H7 (cell line): ENCODE measurements at regions not wholly inside any gene's neighbourhood (a gene's known extent, or its start where the extent isn't known, plus 50 kb on each side); places are given as distances from the start of the nearest gene placed in this dataset.

ENCODE experiments used
- DNase-seq: peaks from one replicate; pipeline ENCODE4 v3.0.0; 2012
- H3K27me3 ChIP-seq: 2 replicates; pipeline ENCODE4 v1.6.0; 2011; ENCODE audit warnings: mild to moderate bottlenecking, low read length; ENCODE audit not compliant: control insufficient read depth, insufficient read depth
- H3K36me3 ChIP-seq: replicated peaks from 2 replicates; pipeline ENCODE4 v1.5.1; 2011; ENCODE audit warnings: low read length; ENCODE audit not compliant: control insufficient read depth, insufficient read depth
- H3K4me3 ChIP-seq: 2 replicates; pipeline ENCODE4 v1.5.1; 2011; ENCODE audit warnings: low read depth, mild to moderate bottlenecking, control low read depth, low read length, moderate library complexity; ENCODE audit not compliant: insufficient read depth

DNA sequence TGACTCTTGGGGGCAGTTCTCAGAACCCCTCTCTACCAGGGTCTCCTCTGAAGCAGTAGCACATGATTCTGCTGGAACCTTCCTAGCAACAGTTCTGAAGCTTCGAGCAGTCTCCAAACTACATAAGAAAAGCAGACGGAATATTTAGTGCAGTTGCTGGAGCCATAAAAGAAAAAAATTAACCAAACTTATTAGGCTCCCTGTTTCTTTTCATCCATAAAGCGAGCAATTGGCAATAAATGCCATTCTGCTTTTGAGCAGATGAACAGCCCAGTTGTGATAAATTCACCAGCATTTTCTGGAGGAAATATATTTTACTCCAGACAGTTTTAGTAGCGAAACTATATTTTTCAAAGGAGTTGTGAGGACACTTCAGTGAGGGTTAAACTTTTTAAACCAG, 250.1 kb upstream of the BOD1L1 start:
- DNase-seq: no peak
- H3K4me3 ChIP-seq: no peak overlapping the region
- H3K27me3 ChIP-seq: no peaks in the 10 kb centered on the region
- H3K36me3 ChIP-seq: no peaks in the 10 kb centered on the region

DNA sequence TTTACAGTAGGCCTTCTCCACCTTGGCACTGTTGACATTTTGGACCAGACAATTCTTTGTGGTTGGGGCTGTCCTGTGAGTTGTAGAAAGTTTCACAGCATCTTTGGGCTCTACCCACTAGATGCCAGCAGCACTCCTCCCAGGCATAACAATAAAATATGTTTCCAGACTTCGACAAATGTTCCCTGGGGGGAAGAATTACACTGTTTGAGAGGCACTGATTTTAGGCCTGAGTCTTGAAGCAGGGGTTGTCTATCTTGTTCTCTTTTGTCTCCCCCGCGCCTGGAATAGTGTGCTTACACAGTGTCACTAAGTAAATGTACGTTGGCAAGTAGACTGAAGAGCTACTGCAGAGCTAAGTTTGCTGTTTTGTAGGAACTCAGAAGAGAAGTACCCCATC, 254.4 kb upstream of the BOD1L1 start:
- DNase-seq: no peak
- no peaks in the 10 kb centered on the region for H3K36me3 ChIP-seq
- no peaks in the 10 kb centered on the region for H3K27me3 ChIP-seq
- H3K4me3 ChIP-seq: no peak overlapping the region

DNA sequence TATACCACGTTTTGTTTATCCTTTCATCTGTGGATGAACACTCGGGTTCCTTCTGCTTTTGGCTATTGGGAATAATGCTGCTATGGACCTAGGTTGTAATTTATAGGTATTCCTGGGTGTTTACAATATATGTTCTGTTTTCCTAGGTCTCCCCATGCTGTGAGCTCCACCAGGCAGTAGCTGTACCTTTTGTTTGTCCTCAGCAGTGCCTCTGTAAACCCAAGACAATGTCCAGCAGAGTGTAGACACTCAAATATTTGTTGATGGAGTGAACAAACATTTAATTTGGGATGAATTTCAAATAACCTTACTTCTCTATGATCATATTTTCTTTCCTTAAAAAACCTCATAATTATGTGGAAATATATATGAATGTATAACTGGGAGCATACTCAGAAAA, 259.5 kb upstream of the BOD1L1 start:
- DNase-seq: no peak
- H3K27me3 ChIP-seq: no peaks in the 10 kb centered on the region
- no peak overlapping the region for H3K4me3 ChIP-seq
- no peaks in the 10 kb centered on the region for H3K36me3 ChIP-seq

DNA sequence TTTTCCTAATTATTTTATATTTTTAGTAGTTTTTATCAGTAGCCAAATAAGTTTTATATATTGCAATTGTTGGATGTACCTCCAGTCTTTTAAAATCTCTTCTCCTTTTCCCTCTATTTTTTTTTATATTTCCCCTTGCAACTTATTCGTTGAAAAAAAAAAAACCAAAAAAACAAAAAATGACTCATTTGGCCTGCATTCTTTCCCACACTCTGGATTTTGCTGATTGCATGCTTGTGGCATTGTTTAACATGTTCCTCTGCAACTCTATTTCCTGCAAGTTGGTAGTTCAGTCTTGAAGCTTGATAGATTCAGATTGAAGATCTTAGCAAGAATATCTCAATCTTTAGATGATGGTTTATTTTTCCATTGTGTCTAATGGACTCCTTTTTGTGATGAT, 260.6 kb upstream of the BOD1L1 start:
- no peak overlapping the region for H3K4me3 ChIP-seq
- no peak for DNase-seq

DNA sequence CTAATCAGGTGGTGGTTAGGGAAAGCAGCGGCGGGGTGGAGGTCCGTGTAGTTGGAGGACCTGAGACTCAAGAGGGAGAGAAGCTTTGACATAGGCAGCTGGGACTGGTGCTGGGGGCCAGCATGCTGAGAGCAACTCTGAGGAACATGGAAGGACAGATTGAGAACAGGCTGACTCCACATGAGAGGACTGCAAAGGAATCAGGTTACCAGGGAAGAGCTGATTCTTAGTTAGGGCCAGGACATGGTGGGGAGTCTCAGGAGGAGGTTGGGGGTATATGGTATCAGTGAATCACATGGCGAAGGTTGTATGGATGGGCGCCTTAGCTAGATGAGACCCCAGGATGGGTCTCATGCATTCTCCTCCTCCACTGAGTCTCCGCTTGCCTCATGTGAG, 264.0 kb upstream of the BOD1L1 start:
- H3K36me3 ChIP-seq: no peaks in the 10 kb centered on the region
- no peaks in the 10 kb centered on the region for H3K27me3 ChIP-seq
- no peak overlapping the region for H3K4me3 ChIP-seq
- DNase-seq: no peak

More for the DNA sequence above, 260.6 kb upstream of the BOD1L1 start:
- no peaks in the 10 kb centered on the region for H3K36me3 ChIP-seq
- no peaks in the 10 kb centered on the region for H3K27me3 ChIP-seq

DNA sequence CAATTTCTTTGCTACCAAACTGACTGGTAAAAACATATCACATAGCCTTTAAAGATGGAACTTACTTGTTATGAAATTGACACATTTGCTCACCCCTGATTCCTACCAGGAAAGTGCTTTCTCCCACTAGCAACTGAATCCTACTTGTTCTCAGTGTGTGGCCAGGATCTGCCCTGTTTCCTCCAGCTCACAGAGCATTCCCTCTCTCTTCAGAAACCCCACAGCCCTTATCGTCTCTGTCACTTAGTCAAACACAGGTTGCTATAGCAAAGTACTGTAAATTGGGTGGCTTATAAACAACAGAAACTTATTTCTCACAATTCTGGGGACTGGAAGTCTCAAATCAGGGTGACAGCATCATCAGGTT, 265.2 kb upstream of the BOD1L1 start:
- H3K36me3 ChIP-seq: no peaks in the 10 kb centered on the region
- no peaks in the 10 kb centered on the region for H3K27me3 ChIP-seq
- DNase-seq: no peak
- H3K4me3 ChIP-seq: no peak overlapping the region

DNA sequence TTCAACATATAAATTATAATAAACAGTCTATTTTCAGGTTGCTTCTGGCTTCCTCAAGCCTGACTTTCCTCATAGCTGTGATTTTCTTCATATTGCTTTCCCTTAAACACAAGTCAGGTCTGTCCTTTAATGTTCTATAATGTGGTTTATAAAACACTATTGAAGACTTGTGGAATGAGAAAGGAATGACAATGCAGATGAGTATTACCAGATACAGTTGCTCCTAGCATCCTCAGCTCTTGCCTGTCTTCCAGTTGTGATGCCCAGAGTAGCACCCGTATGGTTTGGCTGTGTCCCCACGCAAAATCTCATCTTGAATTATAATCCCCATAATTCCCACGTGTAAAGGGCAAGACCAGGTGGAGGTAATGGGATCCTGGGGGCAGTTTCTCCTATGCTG, 265.7 kb upstream of the BOD1L1 start:
- H3K36me3 ChIP-seq: no peaks in the 10 kb centered on the region
- DNase-seq: no peak
- H3K27me3 ChIP-seq: no peaks in the 10 kb centered on the region
- no peak overlapping the region for H3K4me3 ChIP-seq

DNA sequence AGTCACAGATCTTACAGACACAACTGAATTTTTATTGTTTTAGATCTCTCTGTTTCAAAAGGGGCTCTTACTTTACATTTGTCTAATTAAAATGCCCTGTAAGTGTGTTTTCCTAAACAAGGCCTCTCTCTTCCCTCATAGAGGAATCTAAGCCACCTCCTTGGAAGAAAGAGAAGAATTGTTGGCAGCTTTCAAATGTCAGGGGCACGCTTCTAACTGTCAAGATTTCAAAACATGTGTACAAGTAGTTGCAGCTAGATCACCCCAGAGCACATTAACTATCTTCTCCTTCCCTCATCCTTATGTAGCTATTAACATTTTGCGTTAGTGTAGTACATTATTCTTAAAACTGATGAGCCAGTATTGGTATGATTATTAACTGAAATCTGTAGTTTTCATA, 266.5 kb upstream of the BOD1L1 start:
- Histone ChIP-seq H3K4me3 (no peak overlapping the region), H3K27me3 (no peaks in the 10 kb centered on the region), H3K36me3 (no peaks in the 10 kb centered on the region)
- no peak for DNase-seq

DNA sequence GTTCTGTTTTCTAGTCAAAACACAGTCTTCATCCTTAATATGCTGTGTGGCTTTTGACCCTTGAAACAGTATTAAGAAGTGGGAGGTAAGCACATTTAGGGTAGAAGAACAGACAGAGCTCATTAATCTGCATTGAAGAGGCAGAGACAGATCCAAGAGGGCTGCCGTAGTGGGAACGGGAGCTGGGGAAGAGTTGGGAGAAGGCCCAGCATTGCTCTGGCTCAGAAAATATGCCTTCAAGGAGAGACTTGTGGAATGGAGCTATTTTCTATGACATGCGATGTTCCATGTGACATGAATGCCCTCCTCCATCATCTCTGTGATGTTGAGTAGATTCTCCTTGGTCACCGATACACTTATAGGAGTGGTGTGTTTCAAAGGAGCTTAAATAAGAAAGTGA, 273.3 kb upstream of the BOD1L1 start:
- Histone ChIP-seq H3K27me3 (no peaks in the 10 kb centered on the region; the same call in 1 of the 2 replicates), H3K4me3 (no peak overlapping the region), H3K36me3 (no peaks in the 10 kb centered on the region)
- no peak for DNase-seq

DNA sequence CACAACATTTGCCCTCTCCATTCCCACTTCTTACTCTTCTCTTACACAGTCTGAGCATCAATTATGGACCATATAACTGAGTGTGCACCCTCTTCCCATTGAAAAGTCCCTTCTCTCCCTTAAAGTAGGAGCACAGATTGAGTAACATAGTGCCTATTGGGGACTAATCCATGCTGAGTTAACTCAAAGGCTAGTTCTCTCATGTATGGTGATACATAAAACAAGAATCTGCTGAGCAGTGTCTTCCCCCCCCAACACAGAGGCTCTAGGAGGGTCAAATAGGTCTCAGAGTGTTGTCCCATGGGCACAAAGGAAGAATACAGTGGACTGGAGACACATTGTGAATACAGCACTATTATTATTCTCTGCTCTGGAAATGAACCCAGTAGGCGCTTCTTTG, 274.6 kb upstream of the BOD1L1 start:
- no peak overlapping the region for H3K4me3 ChIP-seq
- no peaks in the 10 kb centered on the region; the same call in 1 of the 2 replicates for H3K27me3 ChIP-seq
- no peaks in the 10 kb centered on the region for H3K36me3 ChIP-seq
- no peak for DNase-seq

DNA sequence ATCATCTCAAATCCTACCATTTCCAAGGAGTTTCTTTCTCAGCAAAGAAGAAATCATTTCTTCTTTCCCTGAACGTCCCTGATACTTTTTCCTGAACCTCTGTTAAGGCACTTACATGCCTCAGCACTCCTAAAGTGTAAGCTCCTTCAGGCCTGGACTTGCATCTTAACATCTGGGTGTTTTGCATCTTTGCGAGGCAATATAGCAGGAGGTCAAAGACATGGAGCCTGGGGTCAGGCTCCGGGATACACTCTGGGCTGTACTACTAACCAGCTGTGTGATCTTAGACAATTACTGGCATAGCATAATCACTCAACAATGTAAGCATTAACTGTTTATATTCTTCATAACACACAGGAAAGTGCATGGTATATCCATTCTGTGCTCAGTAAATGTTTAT, 275.5 kb upstream of the BOD1L1 start:
- H3K36me3 ChIP-seq: no peaks in the 10 kb centered on the region
- H3K4me3 ChIP-seq: no peak overlapping the region
- no peaks in the 10 kb centered on the region; the same call in 1 of the 2 replicates for H3K27me3 ChIP-seq
- DNase-seq: no peak

DNA sequence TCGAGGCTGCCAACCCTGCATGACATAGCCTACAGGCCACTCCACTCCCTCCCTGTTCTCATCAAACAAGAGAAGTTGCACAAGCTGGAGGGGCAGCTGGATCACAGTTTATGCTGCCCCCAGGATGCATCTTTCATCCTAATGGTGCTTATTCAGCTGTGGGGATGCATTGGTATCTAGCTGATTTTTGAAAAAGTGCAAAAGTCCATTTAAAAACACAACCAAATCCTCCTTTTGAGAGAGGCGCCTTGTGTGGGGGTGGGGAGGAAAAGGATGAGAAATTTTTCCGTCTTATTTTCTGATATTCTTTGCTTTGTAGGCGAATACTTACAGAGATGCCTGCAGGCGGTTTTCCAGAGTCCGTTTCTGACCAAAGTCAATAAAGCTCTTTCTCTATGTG, 276.4 kb upstream of the BOD1L1 start:
- DNase-seq: no peak
- Histone ChIP-seq H3K36me3 (no peaks in the 10 kb centered on the region), H3K4me3 (no peak overlapping the region), H3K27me3 (no peaks in the 10 kb centered on the region; the same call in 1 of the 2 replicates)

DNA sequence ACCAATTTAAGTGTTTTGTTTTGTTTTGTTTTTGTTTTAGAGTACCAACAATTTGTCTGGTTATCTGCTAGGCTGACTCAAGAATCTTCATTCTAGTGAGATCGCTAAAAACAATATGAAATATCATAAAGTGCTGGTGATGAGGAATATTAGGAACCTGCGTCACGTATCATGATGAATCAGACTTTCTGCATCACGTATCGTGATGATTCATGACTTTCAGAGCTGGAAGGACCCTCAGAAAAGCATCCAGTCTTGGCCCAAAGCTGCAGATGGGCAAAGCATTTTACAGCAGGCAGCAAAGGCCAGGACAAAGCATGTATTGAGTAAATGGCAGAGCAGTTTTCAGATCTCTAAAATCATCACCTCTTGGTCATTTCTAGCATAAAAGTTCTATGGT, 278.0 kb upstream of the BOD1L1 start:
- Histone ChIP-seq H3K4me3 (no peak overlapping the region), H3K36me3 (no peaks in the 10 kb centered on the region), H3K27me3 (no peaks in the 10 kb centered on the region; the same call in 1 of the 2 replicates)
- DNase-seq: no peak

DNA sequence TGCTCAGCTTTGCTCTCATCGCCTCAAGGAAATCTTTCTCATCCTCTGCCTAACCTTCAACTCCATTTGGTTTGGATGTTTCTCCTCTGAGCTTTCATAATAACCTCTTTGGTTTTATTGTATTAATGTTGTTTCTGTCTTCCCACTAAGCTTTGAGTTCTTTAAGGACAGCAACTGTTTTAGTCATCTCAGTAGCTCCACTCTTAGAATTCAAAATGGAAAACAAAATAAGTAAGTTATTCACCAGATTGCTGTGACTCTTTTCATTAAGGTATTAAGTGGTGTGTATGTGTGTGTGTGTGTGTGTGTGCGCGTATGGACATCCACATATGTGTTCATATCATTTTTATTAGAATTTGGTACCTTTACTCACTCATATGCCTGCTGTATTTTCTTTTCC, 279.2 kb upstream of the BOD1L1 start:
- H3K27me3 ChIP-seq: no peaks in the 10 kb centered on the region; the same call in 1 of the 2 replicates
- DNase-seq: no peak
- no peak overlapping the region for H3K4me3 ChIP-seq
- no peaks in the 10 kb centered on the region for H3K36me3 ChIP-seq

DNA sequence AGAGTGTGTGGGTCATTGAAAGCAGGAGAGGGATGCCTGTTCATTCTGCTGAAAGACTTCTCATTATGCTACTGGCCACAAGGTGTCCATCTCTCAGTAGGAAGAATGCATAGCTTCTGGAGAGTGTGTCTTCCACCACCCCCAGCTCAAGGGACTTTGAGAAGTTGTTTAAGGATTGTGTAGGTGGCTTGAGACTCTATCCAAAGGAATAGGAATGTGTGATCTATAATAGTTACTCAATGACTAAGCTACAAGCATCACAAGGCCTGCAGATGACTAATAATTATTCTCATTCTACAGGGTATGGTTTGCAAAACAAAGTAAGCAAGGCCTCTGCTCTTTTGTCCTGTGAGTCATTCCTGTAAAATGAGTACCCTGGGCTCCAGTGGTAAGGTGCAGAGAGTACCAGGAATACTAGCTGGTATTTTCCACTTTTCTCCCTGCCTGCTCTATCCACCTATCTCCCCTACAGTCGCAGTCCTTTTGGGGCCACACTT, 279.8 kb upstream of the BOD1L1 start:
- DNase-seq: no peak
- Histone ChIP-seq H3K4me3 (no peak overlapping the region), H3K27me3 (no peaks in the 10 kb centered on the region; the same call in 1 of the 2 replicates), H3K36me3 (no peaks in the 10 kb centered on the region)

DNA sequence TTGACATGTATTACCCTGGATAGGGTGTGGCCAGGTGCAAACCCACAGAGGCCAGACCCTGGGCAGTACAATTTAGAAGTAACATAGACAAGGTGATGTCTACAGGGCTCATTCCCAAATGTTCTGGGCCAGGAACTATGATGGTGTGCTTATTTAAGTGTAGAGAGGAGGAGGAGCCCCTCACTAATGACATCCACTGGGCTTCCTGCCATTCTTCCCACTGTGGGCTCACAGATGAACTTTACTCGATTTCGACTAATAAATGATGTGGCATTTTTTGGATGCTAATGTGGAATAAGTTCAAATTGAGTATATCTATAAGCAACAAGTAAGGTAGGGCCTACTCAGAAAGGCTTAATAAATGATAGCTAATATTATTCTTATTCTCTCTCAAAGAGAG, 280.9 kb upstream of the BOD1L1 start:
- no peak for DNase-seq
- H3K36me3 ChIP-seq: no peaks in the 10 kb centered on the region
- H3K4me3 ChIP-seq: no peak overlapping the region
- no peaks in the 10 kb centered on the region for H3K27me3 ChIP-seq
